Gastroesophageal sphincter (tissue), 4 donors: ENCODE measurements at regions not wholly inside any gene's neighbourhood (a gene's known extent, or its start where the extent isn't known, plus 50 kb on each side); places are given as distances from the start of the nearest gene placed in this dataset.
A peak's percentile ranks its signal among the peaks of the same experiment; 100 is the strongest.

Source experiments
- ATAC-seq: fragments of 150-250 bp; one replicate; pipeline ENCODE4 v1.9.1; 2016; ENCODE audit warnings: mild to moderate bottlenecking, moderate library complexity
- H3K27ac ChIP-seq, 4 donors: fragments of 200-600 bp; sonication (generic) in 3 of 4; 1 replicate in 3 of 4; 2 replicates in 1 of 4; pipeline ENCODE4 v1.5.1; 2016 to 2019
- H3K27me3 ChIP-seq: fragments of 200-600 bp; sonication (generic); one replicate; pipeline ENCODE4 v1.5.1; 2019
- H3K36me3 ChIP-seq, 2 donors: fragments of 200-600 bp; sonication (generic); one replicate each; pipeline ENCODE4 v1.5.1; 2019; ENCODE audit warnings: control low read depth in 1 of 2
- H3K4me1 ChIP-seq, 3 donors: fragments of 200-600 bp; sonication (generic); 1 replicate in 2 of 3; 2 replicates in 1 of 3; pipeline ENCODE4 v1.5.1; 2016 to 2019; ENCODE audit warnings: control low read depth in 2 of 3
- H3K4me3 ChIP-seq, 2 donors: fragments of 200-600 bp; sonication (generic); one replicate each; pipeline ENCODE4 v1.5.1; 2019; ENCODE audit warnings: mild to moderate bottlenecking in 1 of 2, moderate library complexity in 1 of 2
- H3K9me3 ChIP-seq, 3 donors: fragments of 200-600 bp; sonication (generic); one replicate each; pipeline ENCODE4 v1.5.1; 2017 to 2019; ENCODE audit warnings: control low read depth in 2 of 3
- EP300 ChIP-seq: sonication (generic); formaldehyde crosslinking; IDR thresholded peaks from one replicate; pipeline ENCODE4 v1.6.1; 2017; ENCODE audit warnings: antibody characterized with exemption, mild to moderate bottlenecking
- POLR2A ChIP-seq, 2 donors: fragments of 450-650 bp; IDR thresholded peaks; one replicate each; pipeline ENCODE4 v1.6.1; 2017; ENCODE audit warnings: antibody characterized with exemption in 2 of 2, mild to moderate bottlenecking in 2 of 2, moderate library complexity in 1 of 2
- POLR2AphosphoS5 ChIP-seq: sonication (generic); formaldehyde crosslinking; IDR thresholded peaks from one replicate; pipeline ENCODE4 v1.6.1; 2017; ENCODE audit warnings: antibody characterized with exemption
- WGBS, 2 donors: methylation state at CpG; one replicate each; pipeline ENCODE4 v1.1.5; 2018; ENCODE audit warnings: low coverage in 1 of 2; 5-methylcytosine and 5-hydroxymethylcytosine counted together
- TF ChIP-seq, protein P1 (sequence below), 4 experiments: fragments of 200-600 bp in 2 of 4; fragments of 450-650 bp in 2 of 4; sonication (generic) in 1 of 4; IDR thresholded peaks; one replicate each; pipeline ENCODE4 v1.5.1; 2017 to 2019; ENCODE audit warnings: antibody characterized with exemption in 4 of 4, mild to moderate bottlenecking in 2 of 4, moderate library complexity in 2 of 4

- Histone ChIP-seq H3K36me3 (no peaks in the 10 kb centered on the region), H3K4me1 (no peaks in the 10 kb centered on the region), H3K4me3 (no peak overlapping the region), H3K27me3 (peaks cover 31% of the 10 kb centered on the region), H3K9me3 (no peaks in the 10 kb centered on the region), H3K27ac (no peak overlapping the region)
- TF ChIP-seq POLR2A (IDR thresholded peaks at IDR 0.05), result no peak
- no peak for TF ChIP-seq POLR2AphosphoS5
- TF ChIP-seq, protein P1, sequence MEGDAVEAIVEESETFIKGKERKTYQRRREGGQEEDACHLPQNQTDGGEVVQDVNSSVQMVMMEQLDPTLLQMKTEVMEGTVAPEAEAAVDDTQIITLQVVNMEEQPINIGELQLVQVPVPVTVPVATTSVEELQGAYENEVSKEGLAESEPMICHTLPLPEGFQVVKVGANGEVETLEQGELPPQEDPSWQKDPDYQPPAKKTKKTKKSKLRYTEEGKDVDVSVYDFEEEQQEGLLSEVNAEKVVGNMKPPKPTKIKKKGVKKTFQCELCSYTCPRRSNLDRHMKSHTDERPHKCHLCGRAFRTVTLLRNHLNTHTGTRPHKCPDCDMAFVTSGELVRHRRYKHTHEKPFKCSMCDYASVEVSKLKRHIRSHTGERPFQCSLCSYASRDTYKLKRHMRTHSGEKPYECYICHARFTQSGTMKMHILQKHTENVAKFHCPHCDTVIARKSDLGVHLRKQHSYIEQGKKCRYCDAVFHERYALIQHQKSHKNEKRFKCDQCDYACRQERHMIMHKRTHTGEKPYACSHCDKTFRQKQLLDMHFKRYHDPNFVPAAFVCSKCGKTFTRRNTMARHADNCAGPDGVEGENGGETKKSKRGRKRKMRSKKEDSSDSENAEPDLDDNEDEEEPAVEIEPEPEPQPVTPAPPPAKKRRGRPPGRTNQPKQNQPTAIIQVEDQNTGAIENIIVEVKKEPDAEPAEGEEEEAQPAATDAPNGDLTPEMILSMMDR (IDR thresholded peaks at IDR 0.05), result no peak
- TF ChIP-seq EP300, result no peak
- ATAC-seq, result no peak
- WGBS, 2 donors, result 86 to 100% methylated on average over 1 of the region's 1 CpG
These were observed 59.2 kb downstream of the EMX2 start for GRCh38 chr10:117601716-117602115.

- H3K4me1 ChIP-seq, result no peaks in the 10 kb centered on the region
- WGBS, 2 donors, result 80% methylated on average over 1 to 2 of the region's 6 CpGs
- H3K36me3 ChIP-seq, result no peaks in the 10 kb centered on the region
- TF ChIP-seq EP300 (no peak), POLR2AphosphoS5 (no peak), POLR2A (IDR thresholded peaks at IDR 0.05) (no peak)
- TF ChIP-seq, protein P1 (IDR thresholded peaks at IDR 0.05), result no peak
- H3K27ac ChIP-seq, result no peak overlapping the region
- peaks cover 32% of the 10 kb centered on the region for H3K27me3 ChIP-seq
- H3K4me3 ChIP-seq, result no peak overlapping the region
- no peak for ATAC-seq
- no peaks in the 10 kb centered on the region for H3K9me3 ChIP-seq
These were observed 60.5 kb downstream of the EMX2 start for GRCh38 chr10:117603081-117603480.

DNA sequence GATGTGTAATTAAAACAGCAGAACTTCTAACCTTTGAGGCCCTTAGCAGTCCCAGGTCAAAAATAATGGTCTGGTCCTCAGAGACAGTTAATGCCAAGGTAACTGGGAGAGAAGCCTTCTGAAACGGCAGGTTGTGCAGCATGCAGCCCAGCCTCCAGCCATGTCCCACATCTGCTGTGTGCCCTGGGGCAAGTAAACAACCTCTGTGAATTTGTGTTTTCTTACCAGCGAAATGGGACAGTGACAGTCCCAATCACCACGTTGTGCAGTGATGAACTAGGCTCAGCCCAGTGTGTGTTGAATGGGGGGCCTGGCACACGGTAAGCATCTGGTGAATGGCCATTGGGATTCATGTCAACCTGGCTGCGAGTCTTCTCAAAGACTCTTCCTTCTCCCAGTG, 61.2 kb downstream of the EMX2 start:
- Histone ChIP-seq H3K27ac (no peak overlapping the region), H3K4me3 (no peak overlapping the region), H3K27me3 (peaks cover 33% of the 10 kb centered on the region), H3K36me3 (no peaks in the 10 kb centered on the region), H3K4me1 (no peaks in the 10 kb centered on the region), H3K9me3 (no peaks in the 10 kb centered on the region)
- no peak for ATAC-seq
- TF ChIP-seq POLR2A (IDR thresholded peaks at IDR 0.05) (no peak), POLR2AphosphoS5 (no peak), EP300 (no peak)
- TF ChIP-seq, protein P1 (IDR thresholded peaks at IDR 0.05), result no peak
- WGBS, 2 donors, result 59 to 71% methylated on average over 4 of the region's 5 CpGs

DNA sequence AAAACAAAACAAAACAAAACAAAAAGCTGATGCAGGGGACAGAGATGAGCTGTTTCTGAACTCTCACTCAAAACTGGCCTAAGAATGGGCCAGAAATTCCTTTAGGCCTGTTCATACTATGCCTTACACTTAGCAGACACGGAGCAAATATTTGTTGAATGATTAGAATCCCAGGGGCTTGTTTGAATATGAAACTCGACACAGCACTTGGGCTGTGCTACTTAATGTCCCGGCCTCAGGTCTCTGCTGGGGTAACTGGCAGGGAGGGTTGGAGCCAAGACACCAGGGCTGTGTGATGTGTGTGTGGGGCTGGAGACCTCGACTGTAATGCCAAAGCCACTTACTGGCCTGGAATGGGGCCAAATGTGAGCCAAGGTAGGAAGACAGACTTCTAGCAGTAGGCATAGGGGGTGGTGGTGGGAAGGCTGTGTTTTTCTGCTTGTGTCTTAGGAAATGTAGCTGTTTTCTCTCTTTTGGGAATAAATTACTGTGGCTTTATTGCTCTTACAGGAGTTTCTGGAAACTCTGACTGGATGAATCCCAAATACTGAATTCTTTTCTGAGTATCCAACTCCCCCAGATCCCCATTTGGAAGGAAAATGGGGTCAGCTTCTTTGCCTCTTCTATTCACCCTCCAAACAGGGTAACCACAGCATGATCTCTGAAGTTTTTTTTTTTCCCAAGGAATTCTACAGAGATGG, 66.7 kb downstream of the EMX2 start:
- Histone ChIP-seq H3K9me3 (no peaks in the 10 kb centered on the region), H3K36me3 (no peaks in the 10 kb centered on the region), H3K4me3 (no peak overlapping the region), H3K4me1 (no peaks in the 10 kb centered on the region), H3K27me3 (peaks cover 40% of the 10 kb centered on the region), H3K27ac (no peak overlapping the region)
- WGBS, 2 donors, result 4 to 15% methylated on average over 3 to 4 of the region's 4 CpGs
- TF ChIP-seq, protein P1 (IDR thresholded peaks at IDR 0.05), result no peak
- TF ChIP-seq POLR2A (IDR thresholded peaks at IDR 0.05) (no peak), EP300 (no peak), POLR2AphosphoS5 (no peak)
- ATAC-seq, result peak; percentile 72

GRCh38 chr10:117609796-117610170, 67.2 kb downstream of the EMX2 start:
- peaks cover 43% of the 10 kb centered on the region for H3K27me3 ChIP-seq
- H3K4me1 ChIP-seq, result no peaks in the 10 kb centered on the region
- TF ChIP-seq POLR2A (IDR thresholded peaks at IDR 0.05), result no peak
- TF ChIP-seq POLR2AphosphoS5, result no peak
- TF ChIP-seq, protein P1 (IDR thresholded peaks at IDR 0.05), result no peak
- TF ChIP-seq EP300, result no peak
- ATAC-seq, result no peak
- H3K27ac ChIP-seq, result no peak overlapping the region
- H3K4me3 ChIP-seq, result no peak overlapping the region
- no peaks in the 10 kb centered on the region for H3K36me3 ChIP-seq
- no peaks in the 10 kb centered on the region for H3K9me3 ChIP-seq
- WGBS, 2 donors, result 58 to 67% methylated on average over 1 to 4 of the region's 4 CpGs
